Thyroid gland (tissue), 4 donors: ENCODE measurements at regions not wholly inside any gene's neighbourhood (a gene's known extent, or its start where the extent isn't known, plus 50 kb on each side); places are given as distances from the start of the nearest gene placed in this dataset.

Experiments
- DNase-seq, 2 donors: peaks; one replicate each; pipeline ENCODE4 v3.0.0-alpha.2; 2019
- H3K27ac ChIP-seq, 3 donors: fragments of 200-600 bp; sonication (generic); 1 replicate in 2 of 3; 2 replicates in 1 of 3; pipeline ENCODE4 v1.5.1; 2016 to 2019; ENCODE audit warnings: mild to moderate bottlenecking in 1 of 3, moderate library complexity in 1 of 3
- H3K27me3 ChIP-seq: fragments of 200-600 bp; sonication (generic); one replicate; pipeline ENCODE4 v1.5.1; 2019
- H3K36me3 ChIP-seq, 2 donors: fragments of 200-600 bp; sonication (generic); one replicate each; pipeline ENCODE4 v1.5.1; 2016 to 2019
- H3K4me1 ChIP-seq, 2 donors: fragments of 200-600 bp; sonication (generic); one replicate each; pipeline ENCODE4 v1.5.1; 2017 to 2019
- H3K4me3 ChIP-seq, 3 donors: fragments of 200-600 bp; sonication (generic); replicated peaks in 1 of 3; 1 replicate in 2 of 3; 2 replicates in 1 of 3; pipeline ENCODE4 v1.5.1; 2016; ENCODE audit warnings: mild to moderate bottlenecking in 1 of 3
- H3K9me3 ChIP-seq: fragments of 200-600 bp; sonication (generic); one replicate; pipeline ENCODE4 v1.5.1; 2017
- CTCF ChIP-seq, 6 experiments: fragments of 200-600 bp in 3 of 6; fragments of 450-650 bp in 3 of 6; sonication (generic) in 3 of 6; IDR thresholded peaks; one replicate each; pipeline ENCODE4 v1.5.1; 2016 to 2019; ENCODE audit warnings: antibody characterized with exemption in 6 of 6, mild to moderate bottlenecking in 2 of 6, inconsistent platforms in 1 of 6, moderate library complexity in 1 of 6
- POLR2A ChIP-seq, 2 donors: fragments of 450-650 bp; IDR thresholded peaks; one replicate each; pipeline ENCODE4 v1.6.1; 2017; ENCODE audit warnings: antibody characterized with exemption in 2 of 2, mild to moderate bottlenecking in 2 of 2, moderate library complexity in 1 of 2
- WGBS, 2 donors: methylation state at CpG; one replicate each; pipeline ENCODE4 v1.1.5; 2017; 5-methylcytosine and 5-hydroxymethylcytosine counted together
- intact Hi-C: fragments of 100-400 bp; cut with DNase I; formaldehyde crosslinking; loops from one replicate; pipeline ENCODE4 v1.15.1; 2023

GRCh38 chr10:88168171-88169036 lies 305.0 kb downstream of the PTEN start:
- Histone ChIP-seq H3K4me3 (no peak overlapping the region), H3K27me3 (no peaks in the 10 kb centered on the region), H3K9me3 (no peaks in the 10 kb centered on the region), H3K4me1 (no peaks in the 10 kb centered on the region), H3K27ac (no peak overlapping the region), H3K36me3 (no peaks in the 10 kb centered on the region)
- no peak for DNase-seq
- intact Hi-C loops = no loop called here
- no peak for TF ChIP-seq CTCF (IDR thresholded peaks at IDR 0.05)
- TF ChIP-seq POLR2A (IDR thresholded peaks at IDR 0.05) = no peak
- 96 to 97% methylated on average over 3 of the region's 3 CpGs for WGBS, 2 donors

GRCh38 chr10:88169037-88169319 lies 305.6 kb downstream of the PTEN start:
- no peaks in the 10 kb centered on the region for H3K36me3 ChIP-seq
- H3K9me3 ChIP-seq = no peaks in the 10 kb centered on the region
- no peaks in the 10 kb centered on the region for H3K27me3 ChIP-seq
- H3K4me3 ChIP-seq = no peak overlapping the region
- DNase-seq = no peak
- TF ChIP-seq CTCF (IDR thresholded peaks at IDR 0.05) = no peak
- no peak for TF ChIP-seq POLR2A (IDR thresholded peaks at IDR 0.05)
- H3K4me1 ChIP-seq = no peaks in the 10 kb centered on the region
- intact Hi-C loops = no loop called here
- no peak overlapping the region for H3K27ac ChIP-seq

GRCh38 chr10:88170628-88171027 lies 307.2 kb downstream of the PTEN start:
- intact Hi-C loops = no loop called here
- Histone ChIP-seq H3K4me3 (no peak overlapping the region), H3K36me3 (no peaks in the 10 kb centered on the region), H3K4me1 (no peaks in the 10 kb centered on the region), H3K27me3 (no peaks in the 10 kb centered on the region), H3K9me3 (no peaks in the 10 kb centered on the region), H3K27ac (no peak overlapping the region)
- TF ChIP-seq POLR2A (IDR thresholded peaks at IDR 0.05) (no peak), CTCF (IDR thresholded peaks at IDR 0.05) (no peak)
- DNase-seq = no peak
- WGBS, 2 donors = 100% methylated on average over 1 of the region's 1 CpG

GRCh38 chr10:88172159-88172558 lies 308.7 kb downstream of the PTEN start:
- intact Hi-C loops = no loop called here

More at GRCh38 chr10:88172159-88172558, 308.7 kb downstream of the PTEN start:
- Histone ChIP-seq H3K27me3 (no peaks in the 10 kb centered on the region), H3K36me3 (no peaks in the 10 kb centered on the region), H3K27ac (no peak overlapping the region), H3K4me1 (no peaks in the 10 kb centered on the region), H3K4me3 (no peak overlapping the region), H3K9me3 (no peaks in the 10 kb centered on the region)
- 83 to 87% methylated on average over 1 of the region's 1 CpG for WGBS, 2 donors
- DNase-seq = no peak
- TF ChIP-seq POLR2A (IDR thresholded peaks at IDR 0.05) = no peak
- no peak for TF ChIP-seq CTCF (IDR thresholded peaks at IDR 0.05)
